Gastrocnemius medialis (tissue), 4 donors: ENCODE measurements at regions not wholly inside any gene's neighbourhood (a gene's known extent, or its start where the extent isn't known, plus 50 kb on each side); places are given as distances from the start of the nearest gene placed in this dataset.

ENCODE experiments used
- POLR2A ChIP-seq, 2 donors: fragments of 450-650 bp; IDR thresholded peaks; one replicate each; pipeline ENCODE4 v1.6.1; 2017; ENCODE audit warnings: antibody characterized with exemption in 2 of 2, mild to moderate bottlenecking in 2 of 2, moderate library complexity in 2 of 2
- TF ChIP-seq, protein P1 (sequence below), 5 experiments: fragments of 450-650 bp in 3 of 5; fragments of 200-600 bp in 2 of 5; sonication (generic) in 2 of 5; IDR thresholded peaks in 4 of 5; conservative IDR thresholded peaks in 1 of 5; 1 replicate in 4 of 5; 2 replicates in 1 of 5; pipeline ENCODE4 v1.5.1; 2016 to 2019; ENCODE audit warnings: antibody characterized with exemption in 5 of 5, mild to moderate bottlenecking in 3 of 5, moderate library complexity in 3 of 5

GRCh38 chr14:87187786-87188185 lies 805.2 kb downstream of the GALC start:
- TF ChIP-seq, protein P1, sequence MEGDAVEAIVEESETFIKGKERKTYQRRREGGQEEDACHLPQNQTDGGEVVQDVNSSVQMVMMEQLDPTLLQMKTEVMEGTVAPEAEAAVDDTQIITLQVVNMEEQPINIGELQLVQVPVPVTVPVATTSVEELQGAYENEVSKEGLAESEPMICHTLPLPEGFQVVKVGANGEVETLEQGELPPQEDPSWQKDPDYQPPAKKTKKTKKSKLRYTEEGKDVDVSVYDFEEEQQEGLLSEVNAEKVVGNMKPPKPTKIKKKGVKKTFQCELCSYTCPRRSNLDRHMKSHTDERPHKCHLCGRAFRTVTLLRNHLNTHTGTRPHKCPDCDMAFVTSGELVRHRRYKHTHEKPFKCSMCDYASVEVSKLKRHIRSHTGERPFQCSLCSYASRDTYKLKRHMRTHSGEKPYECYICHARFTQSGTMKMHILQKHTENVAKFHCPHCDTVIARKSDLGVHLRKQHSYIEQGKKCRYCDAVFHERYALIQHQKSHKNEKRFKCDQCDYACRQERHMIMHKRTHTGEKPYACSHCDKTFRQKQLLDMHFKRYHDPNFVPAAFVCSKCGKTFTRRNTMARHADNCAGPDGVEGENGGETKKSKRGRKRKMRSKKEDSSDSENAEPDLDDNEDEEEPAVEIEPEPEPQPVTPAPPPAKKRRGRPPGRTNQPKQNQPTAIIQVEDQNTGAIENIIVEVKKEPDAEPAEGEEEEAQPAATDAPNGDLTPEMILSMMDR (IDR thresholded peaks at IDR 0.05 in 4 of 5, conservative IDR thresholded peaks at IDR 0.05 in 1 of 5) = no peak
- TF ChIP-seq POLR2A (IDR thresholded peaks at IDR 0.05) = no peak
